ENCODE measurements at regions not wholly inside any gene's neighbourhood (a gene's known extent, or its start where the extent isn't known, plus 50 kb on each side); places are given as distances from the start of the nearest gene placed in this dataset.
"Not testable (repeated sequence)": the region's sequence is repeated elsewhere in the genome, so short reads cannot be mapped to it uniquely, and the experiment has no call there.

GRCh38 chr2:236353594-236353942 is 89.4 kb upstream of the ASB18 start:
- Histone ChIP-seq H3K9me3 (no peaks in the 10 kb centered on the region), H3K36me3 (no peaks in the 10 kb centered on the region), H3K4me3 (no peak overlapping the region), H3K4me1 (no peaks in the 10 kb centered on the region), H3K27ac (no peak overlapping the region), H3K27me3 (ENCODE audit: low read depth) (no peaks in the 10 kb centered on the region)
- intact Hi-C loops (cut with DNase I): loop anchor here (5.0 kb wide), 1 partner anchor 709 kb away; no protein-coding TSS in a partner anchor
- ATAC-seq (no peak), DNase-seq (no peak)
- TF ChIP-seq, protein P1, sequence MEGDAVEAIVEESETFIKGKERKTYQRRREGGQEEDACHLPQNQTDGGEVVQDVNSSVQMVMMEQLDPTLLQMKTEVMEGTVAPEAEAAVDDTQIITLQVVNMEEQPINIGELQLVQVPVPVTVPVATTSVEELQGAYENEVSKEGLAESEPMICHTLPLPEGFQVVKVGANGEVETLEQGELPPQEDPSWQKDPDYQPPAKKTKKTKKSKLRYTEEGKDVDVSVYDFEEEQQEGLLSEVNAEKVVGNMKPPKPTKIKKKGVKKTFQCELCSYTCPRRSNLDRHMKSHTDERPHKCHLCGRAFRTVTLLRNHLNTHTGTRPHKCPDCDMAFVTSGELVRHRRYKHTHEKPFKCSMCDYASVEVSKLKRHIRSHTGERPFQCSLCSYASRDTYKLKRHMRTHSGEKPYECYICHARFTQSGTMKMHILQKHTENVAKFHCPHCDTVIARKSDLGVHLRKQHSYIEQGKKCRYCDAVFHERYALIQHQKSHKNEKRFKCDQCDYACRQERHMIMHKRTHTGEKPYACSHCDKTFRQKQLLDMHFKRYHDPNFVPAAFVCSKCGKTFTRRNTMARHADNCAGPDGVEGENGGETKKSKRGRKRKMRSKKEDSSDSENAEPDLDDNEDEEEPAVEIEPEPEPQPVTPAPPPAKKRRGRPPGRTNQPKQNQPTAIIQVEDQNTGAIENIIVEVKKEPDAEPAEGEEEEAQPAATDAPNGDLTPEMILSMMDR (IDR thresholded peaks at IDR 0.05): no peak

GRCh38 chr2:236354056-236354940 is 90.1 kb upstream of the ASB18 start:
- ATAC-seq (no peak), DNase-seq (no peak)
- intact Hi-C loops (cut with DNase I): loop anchor here (5.0 kb wide), 1 partner anchor 708 kb away; no protein-coding TSS in a partner anchor
- TF ChIP-seq, protein P1 (IDR thresholded peaks at IDR 0.05): no peak
- no peaks in the 10 kb centered on the region for H3K9me3 ChIP-seq
- no peaks in the 10 kb centered on the region for H3K4me1 ChIP-seq
- no peak overlapping the region for H3K4me3 ChIP-seq
- no peak overlapping the region for H3K27ac ChIP-seq
- no peaks in the 10 kb centered on the region for H3K27me3 ChIP-seq (ENCODE audit: low read depth)
- H3K36me3 ChIP-seq: no peaks in the 10 kb centered on the region

DNA sequence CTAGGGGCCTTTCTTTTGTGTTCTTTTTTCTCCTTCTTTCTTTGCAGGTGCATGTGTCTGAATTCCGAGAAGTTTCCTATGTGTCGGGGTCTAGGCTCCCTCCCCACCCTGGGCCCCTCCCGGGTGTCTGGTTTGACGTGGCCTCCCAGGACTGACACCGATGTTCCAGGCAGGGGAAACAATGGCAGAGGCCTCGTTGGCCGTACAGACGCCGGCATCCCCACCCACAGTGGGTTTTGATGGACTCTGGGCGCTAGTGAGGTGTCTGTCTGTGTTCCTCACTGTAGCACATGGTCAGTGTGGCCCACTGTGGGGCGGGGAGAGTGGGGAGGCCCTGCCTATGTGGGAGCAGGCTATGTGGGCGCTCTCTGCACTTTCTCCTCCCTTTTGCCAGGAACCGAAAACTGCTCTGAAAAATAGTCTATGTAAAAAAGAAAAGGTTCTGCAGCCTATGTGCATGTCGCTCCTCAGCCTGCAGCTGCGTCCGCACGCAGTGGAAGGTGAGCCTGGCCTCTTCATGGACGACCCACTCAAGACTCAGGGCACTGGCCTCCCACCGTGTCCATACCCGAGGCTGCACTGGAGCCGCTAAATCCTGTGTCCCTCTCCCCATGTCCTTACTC is 90.9 kb upstream of the ASB18 start:
- no peak overlapping the region for H3K4me3 ChIP-seq
- H3K9me3 ChIP-seq: no peaks in the 10 kb centered on the region
- TF ChIP-seq, protein P1 (IDR thresholded peaks at IDR 0.05): no peak
- H3K36me3 ChIP-seq: no peaks in the 10 kb centered on the region
- ATAC-seq (peak in 1 of 2 donors; percentile 27), DNase-seq (no peak)
- H3K27me3 ChIP-seq (ENCODE audit: low read depth): no peaks in the 10 kb centered on the region
- no peak overlapping the region for H3K27ac ChIP-seq
- intact Hi-C loops (cut with DNase I): loop anchor here (5.0 kb wide), 1 partner anchor 707 kb away; no protein-coding TSS in a partner anchor
- no peaks in the 10 kb centered on the region for H3K4me1 ChIP-seq

GRCh38 chr2:236355911-236356310 is 91.7 kb upstream of the ASB18 start:
- DNase-seq (no peak), ATAC-seq (no peak)
- H3K36me3 ChIP-seq: no peaks in the 10 kb centered on the region
- H3K4me3 ChIP-seq: no peak overlapping the region
- TF ChIP-seq, protein P1 (IDR thresholded peaks at IDR 0.05): no peak
- H3K4me1 ChIP-seq: no peaks in the 10 kb centered on the region
- H3K9me3 ChIP-seq: no peaks in the 10 kb centered on the region
- intact Hi-C loops (cut with DNase I): no loop called here
- H3K27me3 ChIP-seq (ENCODE audit: low read depth): no peaks in the 10 kb centered on the region
- no peak overlapping the region for H3K27ac ChIP-seq

GRCh38 chr2:236356321-236356720 is 92.1 kb upstream of the ASB18 start:
- H3K4me3 ChIP-seq; H3K36me3 ChIP-seq; DNase-seq; H3K9me3 ChIP-seq; H3K4me1 ChIP-seq; ATAC-seq; intact Hi-C loops (cut with DNase I); H3K27me3 ChIP-seq (ENCODE audit: low read depth); H3K27ac ChIP-seq: not testable (repeated sequence)

DNA sequence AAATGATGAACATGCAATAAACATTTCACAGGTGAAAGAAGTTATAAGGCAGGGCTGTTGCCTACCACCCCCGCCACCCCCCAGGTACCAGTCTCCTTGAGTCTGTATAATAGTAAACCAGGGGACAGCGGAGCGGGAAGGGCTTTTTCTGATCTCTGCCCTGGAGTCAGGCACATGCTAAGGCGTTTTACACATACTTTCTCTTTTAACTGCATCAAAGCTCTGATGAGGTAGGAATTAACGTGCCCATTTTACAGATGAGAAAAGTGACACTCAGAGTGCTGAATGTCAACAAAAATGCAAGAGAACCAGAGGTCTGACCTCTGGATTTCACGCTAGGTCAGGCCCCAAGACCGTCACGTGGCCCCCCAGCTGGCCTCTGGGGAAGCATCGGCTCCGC is 94.3 kb upstream of the ASB18 start:
- H3K9me3 ChIP-seq; H3K4me1 ChIP-seq; intact Hi-C loops (cut with DNase I); H3K27ac ChIP-seq; H3K4me3 ChIP-seq; DNase-seq; H3K36me3 ChIP-seq; ATAC-seq; H3K27me3 ChIP-seq (ENCODE audit: low read depth): not testable (repeated sequence)

All from lower lobe of right lung (tissue), 2 donors.